Naive thymus-derived CD8-positive, alpha-beta T cell (primary cell): ENCODE measurements at regions not wholly inside any gene's neighbourhood (a gene's known extent, or its start where the extent isn't known, plus 50 kb on each side); places are given as distances from the start of the nearest gene placed in this dataset.
"Not testable (repeated sequence)": the region's sequence is repeated elsewhere in the genome, so short reads cannot be mapped to it uniquely, and the experiment has no call there.

Experiments
- ATAC-seq, 2 donors: fragments of 150-1000 bp; cut with Tn5 transposase in 1 of 2; sonication (Bioruptor Pico), chemical (Tn5 transposase) in 1 of 2; 1 replicate in 1 of 2; 2 replicates in 1 of 2; pipeline ENCODE4 v1.10.0; 2021; ENCODE audit warnings: mild to moderate bottlenecking in 2 of 2, moderate library complexity in 2 of 2
- POLR2A ChIA-PET: fragments of 350-600 bp; sonication (Branson Sonifier 250); formaldehyde crosslinking; loops from one replicate; lab custom pipeline; 2021; ENCODE audit warnings: antibody characterized with exemption; lab: Charles Lee
- DNase-seq, 10 donors: peaks; one replicate each; pipeline versions ENCODE4 v3.0.0 to v3.0.0-alpha.2; 2020 to 2022
- H3K27ac Mint-ChIP-seq, 10 donors: one replicate each; pipeline ENCODE4 v1.8.0; 2020 to 2022; ENCODE audit warnings: mild to moderate bottlenecking in 10 of 10, mixed read lengths in 10 of 10, moderate library complexity in 4 of 10, inconsistent platforms in 1 of 10
- H3K27me3 Mint-ChIP-seq, 5 donors: one replicate each; pipeline ENCODE4 v1.8.0; 2021 to 2022; ENCODE audit warnings: mixed read lengths in 5 of 5
- H3K36me3 Mint-ChIP-seq, 3 donors: one replicate each; pipeline ENCODE4 v1.8.0; 2020 to 2022; ENCODE audit warnings: mixed read lengths in 3 of 3, mild to moderate bottlenecking in 2 of 3, inconsistent platforms in 1 of 3
- H3K4me1 Mint-ChIP-seq, 4 donors: one replicate each; pipeline ENCODE4 v1.8.0; 2021 to 2022; ENCODE audit warnings: mixed read lengths in 4 of 4
- H3K4me3 Mint-ChIP-seq, 10 donors: one replicate each; pipeline ENCODE4 v1.8.0; 2020 to 2022; ENCODE audit warnings: mild to moderate bottlenecking in 10 of 10, mixed read lengths in 10 of 10, moderate library complexity in 6 of 10, inconsistent platforms in 1 of 10
- H3K9me3 Mint-ChIP-seq, 9 donors: one replicate each; pipeline ENCODE4 v1.8.0; 2020 to 2022; ENCODE audit warnings: mixed read lengths in 9 of 9, mild to moderate bottlenecking in 3 of 9, inconsistent platforms in 1 of 9, moderate library complexity in 1 of 9

GRCh38 chr2:175742367-175742766 lies 259.7 kb downstream of the LNPK start:
- Mint-ChIP-seq H3K27ac (no peak overlapping the region), H3K27me3 (peaks cover 15 to 53% (median 24%) of the 10 kb centered on the region in 5 donors), H3K4me3 (no peak overlapping the region), H3K4me1 (no peaks in the 10 kb centered on the region), H3K36me3 (no peaks in the 10 kb centered on the region), H3K9me3 (no peaks in the 10 kb centered on the region)
- POLR2A ChIA-PET, result no interaction called here
- DNase-seq, result no peak
- no peak for ATAC-seq

GRCh38 chr2:175741164-175741563 lies 260.9 kb downstream of the LNPK start:
- H3K4me1 Mint-ChIP-seq, result no peaks in the 10 kb centered on the region
- DNase-seq, result no peak
- H3K27me3 Mint-ChIP-seq, result peaks cover 13 to 53% (median 20%) of the 10 kb centered on the region in 5 donors
- POLR2A ChIA-PET, result no interaction called here
- no peak for ATAC-seq
- H3K4me3 Mint-ChIP-seq, result no peak overlapping the region
- H3K27ac Mint-ChIP-seq, result no peak overlapping the region
- no peaks in the 10 kb centered on the region for H3K9me3 Mint-ChIP-seq
- no peaks in the 10 kb centered on the region for H3K36me3 Mint-ChIP-seq

GRCh38 chr2:175737722-175738361 lies 264.2 kb downstream of the LNPK start:
- H3K36me3 Mint-ChIP-seq, result no peaks in the 10 kb centered on the region
- peaks cover 10 to 27% (median 19%) of the 10 kb centered on the region in 5 donors for H3K27me3 Mint-ChIP-seq
- no peaks in the 10 kb centered on the region for H3K9me3 Mint-ChIP-seq
- POLR2A ChIA-PET, result no interaction called here
- H3K4me3 Mint-ChIP-seq, result no peak overlapping the region
- no peak for ATAC-seq
- no peaks in the 10 kb centered on the region for H3K4me1 Mint-ChIP-seq
- no peak overlapping the region for H3K27ac Mint-ChIP-seq
- DNase-seq, result no peak

GRCh38 chr2:175734686-175735085 lies 267.4 kb downstream of the LNPK start:
- no peak overlapping the region for H3K27ac Mint-ChIP-seq
- no peaks in the 10 kb centered on the region for H3K4me1 Mint-ChIP-seq
- H3K36me3 Mint-ChIP-seq, result no peaks in the 10 kb centered on the region
- H3K9me3 Mint-ChIP-seq, result peaks cover 0 to 1% (median 0%) of the 10 kb centered on the region in 9 donors
- POLR2A ChIA-PET, result no interaction called here
- peaks cover 9 to 21% (median 15%) of the 10 kb centered on the region in 5 donors for H3K27me3 Mint-ChIP-seq
- DNase-seq, result no peak
- H3K4me3 Mint-ChIP-seq, result no peak overlapping the region
- no peak for ATAC-seq

- no peak for DNase-seq
- POLR2A ChIA-PET, result no interaction called here
- Mint-ChIP-seq H3K4me1 (no peaks in the 10 kb centered on the region), H3K27me3 (peaks cover 8 to 25% (median 15%) of the 10 kb centered on the region in 5 donors), H3K4me3 (no peak overlapping the region), H3K9me3 (peaks cover 0 to 3% (median 0%) of the 10 kb centered on the region in 9 donors), H3K36me3 (no peaks in the 10 kb centered on the region), H3K27ac (no peak overlapping the region)
- no peak for ATAC-seq
Measured at GRCh38 chr2:175732531-175732930, 269.5 kb downstream of the LNPK start.

GRCh38 chr2:175730050-175730449 lies 272.0 kb downstream of the LNPK start:
- H3K9me3 Mint-ChIP-seq, result peaks cover 0 to 6% (median 1%) of the 10 kb centered on the region in 9 donors
- no peak for DNase-seq
- H3K27me3 Mint-ChIP-seq, result peaks cover 6 to 20% (median 10%) of the 10 kb centered on the region in 5 donors
- H3K36me3 Mint-ChIP-seq, result no peaks in the 10 kb centered on the region
- POLR2A ChIA-PET, result no interaction called here
- H3K4me3 Mint-ChIP-seq, result no peak overlapping the region
- no peak overlapping the region for H3K27ac Mint-ChIP-seq
- H3K4me1 Mint-ChIP-seq, result no peaks in the 10 kb centered on the region
- no peak for ATAC-seq

- Mint-ChIP-seq H3K9me3 (peaks cover 0 to 12% (median 1%) of the 10 kb centered on the region in 9 donors), H3K4me1 (no peaks in the 10 kb centered on the region), H3K4me3 (no peak overlapping the region), H3K27ac (no peak overlapping the region), H3K36me3 (no peaks in the 10 kb centered on the region), H3K27me3 (peaks cover 6 to 25% (median 10%) of the 10 kb centered on the region in 5 donors)
- no peak for ATAC-seq
- POLR2A ChIA-PET, result no interaction called here
- DNase-seq, result no peak
Measured at GRCh38 chr2:175729049-175729706, 272.9 kb downstream of the LNPK start.

- ATAC-seq, result no peak
- Mint-ChIP-seq H3K36me3 (peaks cover 0 to under 1% (median 0%) of the 10 kb centered on the region in 3 donors), H3K27me3 (peaks cover 5 to 25% (median 9%) of the 10 kb centered on the region in 5 donors), H3K9me3 (peaks cover 0 to 12% (median 6%) of the 10 kb centered on the region in 9 donors), H3K4me1 (no peaks in the 10 kb centered on the region), H3K27ac (no peak overlapping the region), H3K4me3 (no peak overlapping the region)
- POLR2A ChIA-PET, result no interaction called here
- DNase-seq, result no peak
Measured at GRCh38 chr2:175728032-175728431, 274.0 kb downstream of the LNPK start.

GRCh38 chr2:175726223-175726622 lies 275.8 kb downstream of the LNPK start:
- Mint-ChIP-seq H3K9me3 (peaks cover 0 to 14% (median 11%) of the 10 kb centered on the region in 9 donors), H3K27ac (no peak overlapping the region), H3K36me3 (peaks cover 0 to 5% (median 0%) of the 10 kb centered on the region in 3 donors), H3K27me3 (peaks cover 3 to 25% (median 5%) of the 10 kb centered on the region in 5 donors), H3K4me3 (no peak overlapping the region), H3K4me1 (no peaks in the 10 kb centered on the region)
- no peak for DNase-seq
- POLR2A ChIA-PET, result no interaction called here
- no peak for ATAC-seq

GRCh38 chr2:175709248-175709647 lies 292.8 kb downstream of the LNPK start:
- peaks cover 17 to 63% (median 38%) of the 10 kb centered on the region in 5 donors for H3K27me3 Mint-ChIP-seq
- no peak overlapping the region for H3K4me3 Mint-ChIP-seq
- H3K4me1 Mint-ChIP-seq, result no peaks in the 10 kb centered on the region
- H3K9me3 Mint-ChIP-seq, result peaks cover 0 to 22% (median 4%) of the 10 kb centered on the region in 9 donors
- no peak for DNase-seq
- H3K27ac Mint-ChIP-seq, result no peak overlapping the region
- ATAC-seq, result no peak
- POLR2A ChIA-PET, result no interaction called here
- peaks cover 0 to 5% (median 0%) of the 10 kb centered on the region in 3 donors for H3K36me3 Mint-ChIP-seq

- Mint-ChIP-seq H3K4me1 (no peaks in the 10 kb centered on the region), H3K4me3 (no peak overlapping the region), H3K9me3 (peaks cover 0 to 7% (median 0%) of the 10 kb centered on the region in 9 donors), H3K27ac (no peak overlapping the region), H3K36me3 (peaks cover 0 to 5% (median 0%) of the 10 kb centered on the region in 3 donors), H3K27me3 (peaks cover 17 to 53% (median 37%) of the 10 kb centered on the region in 5 donors)
- ATAC-seq (no peak), DNase-seq (no peak)
- POLR2A ChIA-PET, result no interaction called here
Measured at GRCh38 chr2:175707322-175707721, 294.7 kb downstream of the LNPK start.

- H3K4me1 Mint-ChIP-seq, DNase-seq, H3K4me3 Mint-ChIP-seq, H3K9me3 Mint-ChIP-seq, H3K27ac Mint-ChIP-seq, ATAC-seq, POLR2A ChIA-PET, H3K36me3 Mint-ChIP-seq: not testable (repeated sequence)
- H3K27me3 Mint-ChIP-seq, result peaks cover 9 to 30% (median 13%) of the 10 kb centered on the region in 5 donors
Measured at GRCh38 chr2:175704568-175704967, 297.5 kb downstream of the LNPK start.

GRCh38 chr2:175698061-175698460 lies 304.0 kb downstream of the LNPK start:
- DNase-seq, result no peak
- Mint-ChIP-seq H3K4me1 (no peaks in the 10 kb centered on the region), H3K4me3 (no peak overlapping the region), H3K27ac (no peak overlapping the region), H3K36me3 (no peaks in the 10 kb centered on the region), H3K27me3 (peaks cover 20 to 43% (median 22%) of the 10 kb centered on the region in 5 donors), H3K9me3 (no peaks in the 10 kb centered on the region)
- ATAC-seq, result no peak
- POLR2A ChIA-PET, result no interaction called here
